GM18499 (cell line): ENCODE measurements at regions not wholly inside any gene's neighbourhood (a gene's known extent, or its start where the extent isn't known, plus 50 kb on each side); places are given as distances from the start of the nearest gene placed in this dataset.
"Not testable (repeated sequence)": the region's sequence is repeated elsewhere in the genome, so short reads cannot be mapped to it uniquely, and the experiment has no call there.

ENCODE experiments used
- ATAC-seq: cut with Tn5 transposase; IDR thresholded peaks from one replicate; pipeline ENCODE4 v1.9.1; 2021; ENCODE audit warnings: moderate number of reproducible peaks; ENCODE audit not compliant: insufficient read depth, unreplicated experiment

- ATAC-seq, result no peak
Measured at GRCh38 chr3:28575746-28576613, 227.4 kb upstream of the AZI2 start.

- no peak for ATAC-seq
Measured at GRCh38 chr3:28576614-28577200, 228.1 kb upstream of the AZI2 start.

GRCh38 chr3:28577941-28578500, 229.4 kb upstream of the AZI2 start:
- no peak for ATAC-seq

- ATAC-seq, result no peak
Measured at GRCh38 chr3:28586325-28586724, 237.7 kb upstream of the AZI2 start.

GRCh38 chr3:28587723-28588122, 239.1 kb upstream of the AZI2 start:
- ATAC-seq, result no peak

- no peak for ATAC-seq
Measured at GRCh38 chr3:28590216-28590615, 241.6 kb upstream of the AZI2 start.

- no peak for ATAC-seq
Measured at GRCh38 chr3:28590860-28591259, 242.2 kb upstream of the AZI2 start.

GRCh38 chr3:28595372-28595771, 246.7 kb upstream of the AZI2 start:
- no peak for ATAC-seq

GRCh38 chr3:28597452-28597851, 248.8 kb upstream of the AZI2 start:
- ATAC-seq, result no peak

- ATAC-seq, result no peak
Measured at GRCh38 chr3:28598165-28598564, 249.5 kb upstream of the AZI2 start.

- ATAC-seq, result no peak
Measured at GRCh38 chr3:28601291-28601690, 252.7 kb upstream of the AZI2 start.

GRCh38 chr3:28606283-28606682, 257.7 kb upstream of the AZI2 start:
- ATAC-seq, result no peak

- no peak for ATAC-seq
Measured at GRCh38 chr3:28612232-28612631, 263.6 kb upstream of the AZI2 start.

GRCh38 chr3:28613511-28614106, 265.0 kb upstream of the AZI2 start:
- ATAC-seq, result no peak

- ATAC-seq, result no peak
Measured at GRCh38 chr3:28615071-28615470, 266.4 kb upstream of the AZI2 start.

GRCh38 chr3:28615971-28616370, 267.3 kb upstream of the AZI2 start:
- ATAC-seq, result no peak

GRCh38 chr3:28617821-28618220, 269.2 kb upstream of the AZI2 start:
- no peak for ATAC-seq

GRCh38 chr3:28623106-28623505, 274.5 kb upstream of the AZI2 start:
- no peak for ATAC-seq

- no peak for ATAC-seq
Measured at GRCh38 chr3:28624084-28624483, 275.5 kb upstream of the AZI2 start.

GRCh38 chr3:28627843-28628242, 279.2 kb upstream of the AZI2 start:
- ATAC-seq, result not testable (repeated sequence)

GRCh38 chr3:28634019-28634418, 285.4 kb upstream of the AZI2 start:
- ATAC-seq, result no peak
